ENCODE measurements at regions not wholly inside any gene's neighbourhood (a gene's known extent, or its start where the extent isn't known, plus 50 kb on each side); places are given as distances from the start of the nearest gene placed in this dataset.

DNA sequence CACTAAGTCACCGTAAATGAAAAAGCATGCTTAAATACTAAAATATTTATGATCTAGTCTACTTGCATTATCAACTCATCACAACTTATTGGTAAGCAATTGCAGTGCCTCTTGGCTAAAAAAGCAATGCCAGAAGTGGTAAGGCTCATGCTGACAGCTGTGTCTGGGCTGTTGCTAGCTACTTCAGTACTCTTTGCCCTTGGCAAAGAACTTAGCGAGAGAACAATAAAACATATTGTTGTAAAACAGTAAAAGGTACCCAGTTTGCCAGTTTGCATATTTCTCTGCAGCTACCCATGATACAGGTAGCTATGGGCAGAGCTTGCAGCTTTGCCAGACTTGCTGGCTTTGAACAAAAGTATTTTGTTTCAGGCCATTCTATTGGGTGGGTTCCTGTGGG is 73.1 kb downstream of the ATP6V1G3 start:
- Histone ChIP-seq H3K9ac (ENCODE audit: extremely low read depth, low read length, poor library complexity, severe bottlenecking) (no peak overlapping the region), H3K9me3 (ENCODE audit: control insufficient read depth, low read length) (no peaks in the 10 kb centered on the region), H3K36me3 (ENCODE audit: control insufficient read depth, insufficient read depth, low read length) (no peaks in the 10 kb centered on the region), H3K27me3 (ENCODE audit: control insufficient read depth, insufficient read depth, low read length, poor library complexity, severe bottlenecking) (no peaks in the 10 kb centered on the region), H3K4me3 (ENCODE audit: low read length) (no peak overlapping the region), H3K27ac (ENCODE audit: low read depth, low read length) (no peak overlapping the region), H3K4me1 (ENCODE audit: control insufficient read depth, insufficient read depth, low read length) (no peaks in the 10 kb centered on the region)
- no peak for DNase-seq
- no peak overlapping the region for H3K27ac Mint-ChIP-seq
- H3K9me3 Mint-ChIP-seq: no peaks in the 10 kb centered on the region
- H3K4me3 Mint-ChIP-seq: no peak overlapping the region
- H3K36me3 Mint-ChIP-seq (ENCODE audit: low read depth): no peaks in the 10 kb centered on the region
- 90 to 100% methylated on average over 1 to 2 of the region's 2 CpGs for WGBS, 2 experiments (ENCODE audit: insufficient coverage in 1 of 2, insufficient read length in 1 of 2)
- H3K4me1 Mint-ChIP-seq: peaks cover 9% of the 10 kb centered on the region
- TF ChIP-seq, protein P1, sequence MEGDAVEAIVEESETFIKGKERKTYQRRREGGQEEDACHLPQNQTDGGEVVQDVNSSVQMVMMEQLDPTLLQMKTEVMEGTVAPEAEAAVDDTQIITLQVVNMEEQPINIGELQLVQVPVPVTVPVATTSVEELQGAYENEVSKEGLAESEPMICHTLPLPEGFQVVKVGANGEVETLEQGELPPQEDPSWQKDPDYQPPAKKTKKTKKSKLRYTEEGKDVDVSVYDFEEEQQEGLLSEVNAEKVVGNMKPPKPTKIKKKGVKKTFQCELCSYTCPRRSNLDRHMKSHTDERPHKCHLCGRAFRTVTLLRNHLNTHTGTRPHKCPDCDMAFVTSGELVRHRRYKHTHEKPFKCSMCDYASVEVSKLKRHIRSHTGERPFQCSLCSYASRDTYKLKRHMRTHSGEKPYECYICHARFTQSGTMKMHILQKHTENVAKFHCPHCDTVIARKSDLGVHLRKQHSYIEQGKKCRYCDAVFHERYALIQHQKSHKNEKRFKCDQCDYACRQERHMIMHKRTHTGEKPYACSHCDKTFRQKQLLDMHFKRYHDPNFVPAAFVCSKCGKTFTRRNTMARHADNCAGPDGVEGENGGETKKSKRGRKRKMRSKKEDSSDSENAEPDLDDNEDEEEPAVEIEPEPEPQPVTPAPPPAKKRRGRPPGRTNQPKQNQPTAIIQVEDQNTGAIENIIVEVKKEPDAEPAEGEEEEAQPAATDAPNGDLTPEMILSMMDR (conservative IDR thresholded peaks at IDR 0.05): no peak
- no peaks in the 10 kb centered on the region for H3K27me3 Mint-ChIP-seq (ENCODE audit: insufficient read depth)

GRCh38 chr1:198465201-198466144 is 75.0 kb downstream of the ATP6V1G3 start:
- TF ChIP-seq, protein P1 (conservative IDR thresholded peaks at IDR 0.05): peak; percentile 86
- Mint-ChIP-seq H3K27ac (no peak overlapping the region), H3K4me1 (peaks cover 9% of the 10 kb centered on the region), H3K27me3 (ENCODE audit: insufficient read depth) (no peaks in the 10 kb centered on the region), H3K9me3 (no peaks in the 10 kb centered on the region), H3K4me3 (no peak overlapping the region), H3K36me3 (ENCODE audit: low read depth) (no peaks in the 10 kb centered on the region)
- WGBS, 2 experiments (ENCODE audit: insufficient coverage in 1 of 2, insufficient read length in 1 of 2): 57% methylated on average over 3 of the region's 3 CpGs; no CpG with 5 or more reads in 1 of the 2 experiments
- H3K4me3 ChIP-seq (ENCODE audit: low read length): no peak overlapping the region
- H3K36me3 ChIP-seq (ENCODE audit: control insufficient read depth, insufficient read depth, low read length): no peaks in the 10 kb centered on the region
- no peaks in the 10 kb centered on the region for H3K4me1 ChIP-seq (ENCODE audit: control insufficient read depth, insufficient read depth, low read length)
- no peaks in the 10 kb centered on the region for H3K9me3 ChIP-seq (ENCODE audit: control insufficient read depth, low read length)
- no peaks in the 10 kb centered on the region for H3K27me3 ChIP-seq (ENCODE audit: control insufficient read depth, insufficient read depth, low read length, poor library complexity, severe bottlenecking)
- H3K27ac ChIP-seq (ENCODE audit: low read depth, low read length): no peak overlapping the region
- H3K9ac ChIP-seq (ENCODE audit: extremely low read depth, low read length, poor library complexity, severe bottlenecking): no peak overlapping the region
- DNase-seq: no peak

DNA sequence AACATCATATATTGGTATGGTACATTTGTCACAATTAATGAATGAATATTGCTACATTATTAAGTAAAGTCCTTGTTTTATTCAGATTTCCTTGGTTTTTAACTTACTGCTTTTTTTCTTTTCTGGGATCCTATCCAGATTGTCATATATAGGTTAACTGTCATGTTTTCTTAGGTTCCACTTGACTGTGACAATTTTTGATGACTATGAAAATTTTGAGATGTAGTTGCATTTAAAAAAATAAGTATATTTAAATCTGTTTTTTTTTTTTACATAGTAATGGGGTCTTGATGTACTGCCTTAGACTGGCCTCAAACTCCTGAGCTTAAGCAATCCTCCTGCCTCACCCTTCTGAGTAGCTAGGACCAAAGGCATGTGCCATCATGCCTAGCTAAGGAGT is 76.8 kb downstream of the ATP6V1G3 start:
- H3K9ac ChIP-seq (ENCODE audit: extremely low read depth, low read length, poor library complexity, severe bottlenecking): no peak overlapping the region
- no peaks in the 10 kb centered on the region for H3K9me3 ChIP-seq (ENCODE audit: control insufficient read depth, low read length)
- no peaks in the 10 kb centered on the region for H3K36me3 ChIP-seq (ENCODE audit: control insufficient read depth, insufficient read depth, low read length)
- H3K27ac Mint-ChIP-seq: no peak overlapping the region
- no peaks in the 10 kb centered on the region for H3K27me3 Mint-ChIP-seq (ENCODE audit: insufficient read depth)
- TF ChIP-seq, protein P1 (conservative IDR thresholded peaks at IDR 0.05): no peak
- H3K27me3 ChIP-seq (ENCODE audit: control insufficient read depth, insufficient read depth, low read length, poor library complexity, severe bottlenecking): no peaks in the 10 kb centered on the region
- H3K4me3 ChIP-seq (ENCODE audit: low read length): no peak overlapping the region
- H3K9me3 Mint-ChIP-seq: no peaks in the 10 kb centered on the region
- no peak overlapping the region for H3K27ac ChIP-seq (ENCODE audit: low read depth, low read length)
- no peak overlapping the region for H3K4me3 Mint-ChIP-seq
- peaks cover 9% of the 10 kb centered on the region for H3K4me1 Mint-ChIP-seq
- no peaks in the 10 kb centered on the region for H3K36me3 Mint-ChIP-seq (ENCODE audit: low read depth)
- H3K4me1 ChIP-seq (ENCODE audit: control insufficient read depth, insufficient read depth, low read length): no peaks in the 10 kb centered on the region
- no peak for DNase-seq
